Endothelial cell of umbilical vein (primary cell): ENCODE measurements at regions not wholly inside any gene's neighbourhood (a gene's known extent, or its start where the extent isn't known, plus 50 kb on each side); places are given as distances from the start of the nearest gene placed in this dataset.
A peak's percentile ranks its signal among the peaks of the same experiment; 100 is the strongest.

Experiments
- BruUV-seq: library from RNA; stranded (reverse); fragments of 400-500 nt; replicated peaks from 2 replicates; lab custom pipeline; 2021; lab: Mats Ljungman, UMichigan
- CTCF ChIA-PET: fragments of 300-600, 350-600 bp; sonication (Branson Sonifier 250); formaldehyde crosslinking; loops from one replicate; lab custom pipeline; 2021; ENCODE audit warnings: antibody characterized with exemption, inconsistent platforms; lab: Charles Lee
- POLR2A ChIA-PET: fragments of 300-600, 350-600 bp; sonication (Branson Sonifier 250); formaldehyde crosslinking; loops from one replicate; lab custom pipeline; 2021; ENCODE audit warnings: antibody characterized with exemption, inconsistent platforms; lab: Charles Lee
- DNase-seq: peaks from one replicate; pipeline ENCODE4 v3.0.0-alpha.2; 2011; ENCODE audit warnings: low read depth, low spot score
- FAIRE-seq: peaks from 2 replicates; lab custom pipeline; 2011; peaks lifted over from hg19 to GRCh38; lab: Jason Lieb, UNC
- H2AFZ ChIP-seq: 2 replicates; pipeline ENCODE4 v1.6.0; 2012; ENCODE audit warnings: low read depth, low read length, control low read depth, inconsistent platforms
- H3K27ac ChIP-seq: 2 replicates; pipeline ENCODE4 v1.5.1; 2011; ENCODE audit warnings: low read depth, mild to moderate bottlenecking, control low read depth, low read length, moderate library complexity; ENCODE audit not compliant: insufficient read depth
- H3K27me3 ChIP-seq, 2 experiments: 2 replicates each; pipeline versions ENCODE4 v1.6.0 to v1.6.1; 2011; ENCODE audit warnings: low read length in 2 of 2, mixed read lengths in 1 of 2; ENCODE audit not compliant: control insufficient read depth in 2 of 2, insufficient read depth in 2 of 2
- H3K36me3 ChIP-seq, 2 experiments: 2 replicates in 1 of 2; 3 replicates in 1 of 2; pipeline ENCODE4 v1.5.1; 2011; ENCODE audit warnings: low read length in 2 of 2, mild to moderate bottlenecking in 1 of 2, moderate library complexity in 1 of 2; ENCODE audit not compliant: control insufficient read depth in 2 of 2, insufficient read depth in 2 of 2; ENCODE audit errors: extremely low read depth in 1 of 2
- H3K4me1 ChIP-seq: 3 replicates; pipeline ENCODE4 v1.5.1; 2011; ENCODE audit warnings: mild to moderate bottlenecking, low read length; ENCODE audit not compliant: control insufficient read depth, insufficient read depth; ENCODE audit errors: extremely low read depth
- H3K4me2 ChIP-seq: 2 replicates; pipeline ENCODE4 v1.6.1; 2011; ENCODE audit warnings: low read length, control low read depth, mixed read lengths; ENCODE audit not compliant: insufficient read depth
- H3K4me3 ChIP-seq, 3 experiments: fragments of 200-600 bp in 1 of 3; sonication (generic), shearing (Covaris generic) in 1 of 3; replicated peaks in 1 of 3; 2 replicates each; pipeline ENCODE4 v1.5.1; 2011 to 2016; ENCODE audit warnings: control low read depth in 3 of 3, low read length in 3 of 3, mild to moderate bottlenecking in 2 of 3, inconsistent platforms in 1 of 3, low read depth in 1 of 3, moderate library complexity in 1 of 3; ENCODE audit not compliant: insufficient read depth in 1 of 3
- H3K79me2 ChIP-seq: 2 replicates; pipeline ENCODE4 v1.6.0; 2012; ENCODE audit warnings: low read length, inconsistent platforms; ENCODE audit not compliant: control insufficient read depth, insufficient read depth
- H3K9ac ChIP-seq: replicated peaks from 2 replicates; pipeline ENCODE3; 2011; ENCODE audit warnings: low read length, control low read depth; ENCODE audit not compliant: insufficient read depth; ENCODE audit errors: extremely low read depth
- H3K9me1 ChIP-seq: replicated peaks from 3 replicates; pipeline ENCODE4 v1.6.0; 2011; ENCODE audit warnings: mild to moderate bottlenecking, low read length; ENCODE audit not compliant: control insufficient read depth, insufficient read depth; ENCODE audit errors: extremely low read depth
- H3K9me3 ChIP-seq: replicated peaks from 2 replicates; pipeline ENCODE4 v1.5.1; 2012; ENCODE audit warnings: low read length, inconsistent platforms; ENCODE audit not compliant: control insufficient read depth, insufficient read depth
- H4K20me1 ChIP-seq: replicated peaks from 2 replicates; pipeline ENCODE3; 2011; ENCODE audit warnings: mild to moderate bottlenecking, low read length; ENCODE audit not compliant: control insufficient read depth, insufficient read depth; ENCODE audit errors: extremely low read depth
- CTCF ChIP-seq, 2 donors: IDR thresholded peaks; 1 replicate in 1 of 2; 2 replicates in 1 of 2; pipeline ENCODE4 v1.5.1; 2011; ENCODE audit warnings: low read length in 2 of 2, mild to moderate bottlenecking in 2 of 2, moderate library complexity in 2 of 2, control low read depth in 1 of 2, inconsistent platforms in 1 of 2, low read depth in 1 of 2; ENCODE audit not compliant: insufficient read depth in 1 of 2; ENCODE audit errors: extremely low read depth in 1 of 2
- FOS ChIP-seq: IDR thresholded peaks from 2 replicates; pipeline ENCODE4 v1.6.1; 2011; ENCODE audit warnings: mild to moderate bottlenecking, low read length, moderate library complexity, borderline replicate concordance; ENCODE audit not compliant: insufficient read depth
- JUN ChIP-seq: IDR thresholded peaks from 2 replicates; pipeline ENCODE4 v1.6.1; 2011; ENCODE audit warnings: borderline replicate concordance, low read depth; ENCODE audit not compliant: insufficient read length, insufficient read depth
- POLR2A ChIP-seq: IDR thresholded peaks from 2 replicates; pipeline ENCODE4 v1.6.1; 2012; ENCODE audit warnings: low read depth, mild to moderate bottlenecking, control low read depth, low read length
- dilution Hi-C: fragments of 300-500 bp; cut with MboI; formaldehyde crosslinking; loops from one replicate; pipeline ENCODE4 v1.15.0; 2019; ENCODE audit warnings: low sequenced_read_pairs; ENCODE audit not compliant: extremely low pct_ligation_motif_present
- intact Hi-C: fragments of 100-400 bp; cut with micrococcal nuclease; formaldehyde crosslinking; loops from one replicate; pipeline ENCODE4 v1.10.0; 2022

- ChIA-PET POLR2A (no interaction called here), CTCF (interaction anchor here (0.6 to 1.5 kb wide), 5 partner anchors 14 to 761 kb away, joined by 3 to 44 read pairs (median 4); no protein-coding TSS in a partner anchor)
- Histone ChIP-seq H3K36me3 (no peaks in the 10 kb centered on the region), H3K9me3 (no peaks in the 10 kb centered on the region), H3K79me2 (no peaks in the 10 kb centered on the region), H3K4me1 (no peaks in the 10 kb centered on the region), H3K4me2 (no peak overlapping the region), H2AFZ (no peak overlapping the region), H3K4me3 (no peak overlapping the region), H3K27ac (no peak overlapping the region), H3K9me1 (no peaks in the 10 kb centered on the region), H3K27me3 (peaks cover 0 to 2% of the 10 kb centered on the region in 2 experiments), H3K9ac (no peak overlapping the region), H4K20me1 (no peaks in the 10 kb centered on the region)
- TF ChIP-seq FOS, result no peak
- TF ChIP-seq CTCF (IDR thresholded peaks at IDR 0.05; ENCODE audit: extremely low read depth in 1 of 2, insufficient read depth in 1 of 2, low read depth in 1 of 2, low read length in 2 of 2), result peak; percentile 21 to 30
- FAIRE-seq (no peak), DNase-seq (no peak)
- intact Hi-C loops, result loop anchor here (1.0 kb wide), 1 partner anchor 761 kb away; no protein-coding TSS in a partner anchor
- no TSS peak for BruUV-seq
- dilution Hi-C loops, result no loop called here
These were observed 504.2 kb downstream of the SOX6 start for GRCh38 chr11:15852179-15852578.

GRCh38 chr11:15854245-15854644, 502.1 kb downstream of the SOX6 start:
- DNase-seq, result no peak
- dilution Hi-C loops (no loop called here), intact Hi-C loops (no loop called here)
- ChIA-PET CTCF (no interaction called here), POLR2A (no interaction called here)
- H4K20me1 ChIP-seq, result no peaks in the 10 kb centered on the region
- H3K9ac ChIP-seq, result no peak overlapping the region
- H3K4me1 ChIP-seq, result no peaks in the 10 kb centered on the region
- no peak for FAIRE-seq
- no peaks in the 10 kb centered on the region for H3K9me3 ChIP-seq
- no peaks in the 10 kb centered on the region for H3K79me2 ChIP-seq
- no peak overlapping the region for H3K4me3 ChIP-seq
- no peaks in the 10 kb centered on the region for H3K9me1 ChIP-seq
- BruUV-seq, result no TSS peak
- no peaks in the 10 kb centered on the region for H3K36me3 ChIP-seq
- TF ChIP-seq POLR2A, result no peak
- no peak for TF ChIP-seq JUN
- H2AFZ ChIP-seq, result no peak overlapping the region
- no peak overlapping the region for H3K4me2 ChIP-seq
- H3K27me3 ChIP-seq, result no peaks in the 10 kb centered on the region
- H3K27ac ChIP-seq, result no peak overlapping the region
